Kasumi-1 (cell line): ENCODE measurements at regions not wholly inside any gene's neighbourhood (a gene's known extent, or its start where the extent isn't known, plus 50 kb on each side); places are given as distances from the start of the nearest gene placed in this dataset.
"Not testable (repeated sequence)": the region's sequence is repeated elsewhere in the genome, so short reads cannot be mapped to it uniquely, and the experiment has no call there.

ENCODE experiments used
- DNase-seq, 2 experiments: peaks; one replicate each; lab custom pipeline; 2025; lab: John Stamatoyannopoulos, UW

- DNase-seq, result no peak
These were observed 142.7 kb upstream of the FZD8 start for GRCh38 chr10:35784751-35785150.

GRCh38 chr10:35783305-35783838 is 141.3 kb upstream of the FZD8 start:
- no peak for DNase-seq

- DNase-seq, result peak in 1 of 2 experiments; percentile 18
These were observed 139.5 kb upstream of the FZD8 start for GRCh38 chr10:35781643-35782035.

GRCh38 chr10:35780970-35781642 is 139.0 kb upstream of the FZD8 start:
- DNase-seq, result no peak

- DNase-seq, result peak; percentile 92 to 93
These were observed 136.2 kb upstream of the FZD8 start for GRCh38 chr10:35778306-35778705.

- not testable (repeated sequence) for DNase-seq
These were observed 134.5 kb upstream of the FZD8 start for GRCh38 chr10:35776557-35776956.

- no peak for DNase-seq
These were observed 132.0 kb upstream of the FZD8 start for GRCh38 chr10:35774109-35774508.

- DNase-seq, result no peak
These were observed 128.8 kb upstream of the FZD8 start for GRCh38 chr10:35770817-35771355.

- DNase-seq, result no peak
These were observed 127.7 kb upstream of the FZD8 start for GRCh38 chr10:35769795-35770194.

GRCh38 chr10:35768731-35769130 is 126.6 kb upstream of the FZD8 start:
- no peak for DNase-seq

GRCh38 chr10:35768011-35768410 is 125.9 kb upstream of the FZD8 start:
- DNase-seq, result no peak

GRCh38 chr10:35765996-35766395 is 123.9 kb upstream of the FZD8 start:
- no peak for DNase-seq

- no peak for DNase-seq
These were observed 123.0 kb upstream of the FZD8 start for GRCh38 chr10:35765066-35765527.

- DNase-seq, result no peak
These were observed 120.4 kb upstream of the FZD8 start for GRCh38 chr10:35762311-35763030.

GRCh38 chr10:35758076-35758475 is 116.0 kb upstream of the FZD8 start:
- no peak for DNase-seq

- DNase-seq, result no peak
These were observed 112.4 kb upstream of the FZD8 start for GRCh38 chr10:35754519-35754918.

- no peak for DNase-seq
These were observed 110.7 kb upstream of the FZD8 start for GRCh38 chr10:35752469-35753461.

GRCh38 chr10:35751347-35751746 is 109.3 kb upstream of the FZD8 start:
- no peak for DNase-seq

GRCh38 chr10:35749230-35749629 is 107.1 kb upstream of the FZD8 start:
- DNase-seq, result no peak

GRCh38 chr10:35745617-35746403 is 103.7 kb upstream of the FZD8 start:
- no peak for DNase-seq

- DNase-seq, result no peak
These were observed 101.8 kb upstream of the FZD8 start for GRCh38 chr10:35743851-35744250.
